HG03064 (cell line): ENCODE measurements at regions not wholly inside any gene's neighbourhood (a gene's known extent, or its start where the extent isn't known, plus 50 kb on each side); places are given as distances from the start of the nearest gene placed in this dataset.

Experiments
- ATAC-seq: cut with Tn5 transposase; IDR thresholded peaks from one replicate; pipeline ENCODE4 v1.9.1; 2021; ENCODE audit warnings: low read depth; ENCODE audit not compliant: unreplicated experiment

GRCh38 chr13:109646423-109646822 is 140.0 kb downstream of the IRS2 start:
- ATAC-seq, result peak; percentile 86

GRCh38 chr13:109645831-109646230 is 140.6 kb downstream of the IRS2 start:
- no peak for ATAC-seq

GRCh38 chr13:109644956-109645355 is 141.4 kb downstream of the IRS2 start:
- ATAC-seq, result no peak

GRCh38 chr13:109644069-109644750 is 142.2 kb downstream of the IRS2 start:
- ATAC-seq, result no peak

GRCh38 chr13:109642358-109642757 is 144.0 kb downstream of the IRS2 start:
- ATAC-seq, result no peak

- ATAC-seq, result no peak
Measured at GRCh38 chr13:109636736-109637135, 149.6 kb downstream of the IRS2 start.

GRCh38 chr13:109631069-109631468 is 155.3 kb downstream of the IRS2 start:
- no peak for ATAC-seq

- ATAC-seq, result no peak
Measured at GRCh38 chr13:109630271-109630670, 156.1 kb downstream of the IRS2 start.

- ATAC-seq, result no peak
Measured at GRCh38 chr13:109629737-109630136, 156.6 kb downstream of the IRS2 start.

GRCh38 chr13:109628251-109628699 is 158.1 kb downstream of the IRS2 start:
- no peak for ATAC-seq

GRCh38 chr13:109627649-109628048 is 158.7 kb downstream of the IRS2 start:
- no peak for ATAC-seq

- ATAC-seq, result no peak
Measured at GRCh38 chr13:109626386-109627171, 159.8 kb downstream of the IRS2 start.

- ATAC-seq, result no peak
Measured at GRCh38 chr13:109625156-109625555, 161.2 kb downstream of the IRS2 start.

- ATAC-seq, result no peak
Measured at GRCh38 chr13:109622006-109622405, 164.4 kb downstream of the IRS2 start.

- no peak for ATAC-seq
Measured at GRCh38 chr13:109615721-109616420, 170.5 kb downstream of the IRS2 start.

GRCh38 chr13:109611912-109612691 is 174.3 kb downstream of the IRS2 start:
- ATAC-seq, result no peak

GRCh38 chr13:109610517-109610916 is 175.9 kb downstream of the IRS2 start:
- ATAC-seq, result no peak

- ATAC-seq, result no peak
Measured at GRCh38 chr13:109608503-109608902, 177.9 kb downstream of the IRS2 start.

GRCh38 chr13:109608059-109608458 is 178.3 kb downstream of the IRS2 start:
- no peak for ATAC-seq

GRCh38 chr13:109606520-109606919 is 179.9 kb downstream of the IRS2 start:
- ATAC-seq, result no peak

- ATAC-seq, result no peak
Measured at GRCh38 chr13:109605846-109606245, 180.5 kb downstream of the IRS2 start.
